Cardiac muscle cell (in vitro differentiated cells and primary cell): ENCODE measurements at regions not wholly inside any gene's neighbourhood (a gene's known extent, or its start where the extent isn't known, plus 50 kb on each side); places are given as distances from the start of the nearest gene placed in this dataset.

Experiments
- DNase-seq, 2 donors: peaks; one replicate each; pipeline versions ENCODE4 v3.0.0 to v3.0.0-alpha.2; 2010 to 2017; ENCODE audit warnings: low read depth in 1 of 2, low spot score in 1 of 2
- H3K27ac ChIP-seq: fragments of 200-600 bp; sonication (generic); 2 replicates; pipeline ENCODE4 v1.5.1; 2016
- H3K27me3 ChIP-seq: fragments of 200-600 bp; sonication (generic); 2 replicates; pipeline ENCODE4 v1.6.0; 2016; ENCODE audit warnings: control low read depth
- H3K36me3 ChIP-seq: fragments of 200-600 bp; sonication (generic); 2 replicates; pipeline ENCODE4 v1.5.1; 2016; ENCODE audit warnings: control low read depth
- H3K4me1 ChIP-seq: fragments of 200-600 bp; sonication (generic); 2 replicates; pipeline ENCODE4 v1.8.1; 2017; ENCODE audit warnings: low read depth, mild to moderate bottlenecking, mixed run types
- H3K4me3 ChIP-seq: fragments of 200-600 bp; sonication (generic); 2 replicates; pipeline ENCODE4 v1.5.1; 2016; ENCODE audit warnings: mild to moderate bottlenecking
- H3K9me3 ChIP-seq: fragments of 200-600 bp; sonication (generic); 2 replicates; pipeline ENCODE4 v1.5.1; 2017; ENCODE audit warnings: low read depth, mild to moderate bottlenecking, control low read depth
- CTCF ChIP-seq: IDR thresholded peaks from 2 replicates; pipeline ENCODE4 v1.5.1; 2012; ENCODE audit warnings: low read depth, mild to moderate bottlenecking, low read length

DNA sequence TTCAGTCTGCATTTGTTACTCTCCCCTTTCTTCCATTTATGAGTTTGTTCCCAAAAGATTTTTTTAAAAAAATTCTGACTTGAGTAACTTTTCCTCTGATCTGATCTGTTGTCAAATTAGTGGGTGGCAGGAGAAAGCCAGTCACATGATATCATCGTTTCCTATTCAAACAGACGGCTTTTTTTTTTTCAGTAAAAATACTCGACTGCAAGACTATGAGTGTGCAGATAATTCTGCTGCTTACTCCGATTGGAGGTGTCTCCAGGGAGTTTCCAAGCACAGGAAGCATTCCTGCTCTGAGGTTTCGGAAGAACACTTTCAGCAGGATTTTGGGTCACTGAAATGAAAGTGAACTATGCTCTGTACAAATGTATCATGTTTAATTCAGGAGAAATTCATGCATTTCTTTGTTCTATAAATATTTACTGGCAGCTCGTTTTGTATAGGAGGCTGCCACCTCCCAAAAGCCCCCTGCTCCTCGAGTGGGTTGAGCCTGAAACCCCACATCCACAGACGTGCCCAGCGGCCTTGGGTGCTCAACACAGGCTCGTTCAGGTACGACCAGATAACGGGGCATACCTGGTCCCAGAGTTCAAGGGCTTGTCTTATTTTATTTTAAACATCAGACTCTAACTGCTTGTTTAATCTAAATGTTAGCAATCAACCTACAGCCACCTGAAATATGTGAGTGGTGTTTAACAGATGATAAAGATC lies 126.9 kb upstream of the ZNF516 start:
- no peak overlapping the region for H3K4me3 ChIP-seq
- peak in 1 of 2 donors; percentile 79 for DNase-seq
- peaks cover 30% of the 10 kb centered on the region for H3K4me1 ChIP-seq
- H3K27ac ChIP-seq, result no peak overlapping the region
- TF ChIP-seq CTCF, result no peak
- no peaks in the 10 kb centered on the region for H3K27me3 ChIP-seq
- H3K9me3 ChIP-seq, result no peaks in the 10 kb centered on the region
- H3K36me3 ChIP-seq, result no peaks in the 10 kb centered on the region

DNA sequence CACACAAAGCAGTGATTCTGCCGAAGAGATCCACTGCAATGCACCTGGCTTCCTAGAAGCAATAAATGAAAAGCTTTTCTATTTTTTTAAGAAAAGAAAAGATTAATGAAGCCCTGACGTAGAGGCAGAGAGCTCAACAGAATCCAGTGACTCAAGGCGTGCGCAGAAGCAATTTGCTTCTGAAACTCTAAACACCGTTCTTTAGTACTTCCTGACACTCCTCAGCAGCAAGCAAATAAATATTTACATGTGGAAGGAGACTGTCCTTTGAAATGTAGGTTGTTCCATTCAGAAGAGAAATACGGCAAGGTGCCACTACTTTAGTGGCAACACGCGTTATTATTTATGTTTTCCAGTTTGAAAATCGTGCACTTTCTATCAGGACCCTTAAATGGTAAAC lies 126.2 kb upstream of the ZNF516 start:
- Histone ChIP-seq H3K9me3 (no peaks in the 10 kb centered on the region), H3K36me3 (no peaks in the 10 kb centered on the region), H3K4me3 (no peak overlapping the region), H3K4me1 (peaks cover 30% of the 10 kb centered on the region), H3K27ac (no peak overlapping the region), H3K27me3 (no peaks in the 10 kb centered on the region)
- TF ChIP-seq CTCF, result no peak
- DNase-seq, result no peak

DNA sequence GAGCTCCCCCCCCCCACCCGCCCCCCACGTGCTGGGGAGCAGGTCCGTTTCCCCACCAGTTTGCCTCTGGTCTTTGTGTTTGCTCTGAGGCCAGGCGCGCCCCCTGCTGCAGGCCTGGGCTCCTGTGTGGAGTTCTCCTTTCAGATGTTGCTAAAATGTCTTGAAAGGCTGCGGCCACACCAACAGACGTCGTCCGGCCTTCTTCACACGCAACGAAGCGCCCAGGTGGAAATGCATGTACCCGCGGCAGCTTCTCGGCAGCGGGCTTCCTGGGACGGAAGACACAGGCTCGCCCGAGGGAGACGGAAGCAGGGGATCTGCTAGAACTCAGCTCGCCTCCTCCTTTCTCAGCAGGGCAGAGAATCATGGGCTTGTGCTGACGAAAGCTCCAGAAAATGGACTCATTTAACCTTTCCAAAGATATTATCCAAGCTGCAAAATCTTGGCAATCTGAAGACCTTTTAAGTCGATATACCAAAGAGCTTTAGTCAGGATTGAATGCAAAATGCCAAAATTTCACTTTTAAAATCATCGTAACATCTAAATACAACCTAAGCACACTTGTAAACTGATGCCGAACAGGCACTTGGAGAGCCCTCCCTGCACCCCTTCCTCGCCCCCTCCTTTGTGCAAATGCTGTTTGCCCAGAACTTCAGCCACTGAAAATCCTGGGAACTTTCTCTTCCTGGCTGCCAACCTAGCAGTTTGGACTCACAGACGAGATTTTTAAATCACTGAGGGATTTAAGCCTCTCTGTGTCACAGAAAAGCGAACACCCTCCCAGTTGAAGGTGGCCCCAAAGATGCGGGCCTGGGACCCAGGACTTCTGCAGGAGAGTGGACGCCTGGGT lies 125.5 kb upstream of the ZNF516 start:
- Histone ChIP-seq H3K4me3 (peak overlapping the region; percentile 13), H3K9me3 (no peaks in the 10 kb centered on the region), H3K27ac (peak overlapping the region; percentile 90), H3K27me3 (no peaks in the 10 kb centered on the region), H3K36me3 (no peaks in the 10 kb centered on the region), H3K4me1 (peaks cover 30% of the 10 kb centered on the region)
- peak; percentile 76 to 86 for DNase-seq
- peak; percentile 71 for TF ChIP-seq CTCF

GRCh38 chr18:76619621-76620315 lies 124.7 kb upstream of the ZNF516 start:
- Histone ChIP-seq H3K4me3 (peak overlapping the region; percentile 13), H3K27ac (peak overlapping the region; percentile 90), H3K4me1 (peaks cover 30% of the 10 kb centered on the region), H3K36me3 (no peaks in the 10 kb centered on the region), H3K9me3 (no peaks in the 10 kb centered on the region), H3K27me3 (no peaks in the 10 kb centered on the region)
- no peak for TF ChIP-seq CTCF
- DNase-seq, result peak; percentile 67 to 88

GRCh38 chr18:76619261-76619620 lies 124.2 kb upstream of the ZNF516 start:
- Histone ChIP-seq H3K4me1 (peaks cover 30% of the 10 kb centered on the region), H3K4me3 (no peak overlapping the region), H3K36me3 (no peaks in the 10 kb centered on the region), H3K9me3 (no peaks in the 10 kb centered on the region), H3K27me3 (no peaks in the 10 kb centered on the region), H3K27ac (peak overlapping the region; percentile 90)
- no peak for TF ChIP-seq CTCF
- DNase-seq, result peak; percentile 27 to 87
